ENCODE measurements at regions not wholly inside any gene's neighbourhood (a gene's known extent, or its start where the extent isn't known, plus 50 kb on each side); places are given as distances from the start of the nearest gene placed in this dataset.

GRCh38 chr4:155559915-155560314, 106.7 kb upstream of the GUCY1A1 start:
- no peaks in the 10 kb centered on the region for H3K4me1 ChIP-seq (replicated peaks in 1 of 4; ENCODE audit: control insufficient read depth in 3 of 4, insufficient read depth in 4 of 4, low read length in 3 of 4)
- H3K9ac ChIP-seq (replicated peaks in 1 of 4; ENCODE audit: extremely low read depth in 1 of 4, low read depth in 3 of 4, low read length in 3 of 4): no peak overlapping the region

More at GRCh38 chr4:155559915-155560314, 106.7 kb upstream of the GUCY1A1 start:
- no peak for TF ChIP-seq USF2 (IDR thresholded peaks at IDR 0.05; ENCODE audit: low read length)
- no peak for TF ChIP-seq CBX5 (IDR thresholded peaks at IDR 0.05; ENCODE audit: low read depth, low read length)
- no peak for TF ChIP-seq ATF2 (IDR thresholded peaks at IDR 0.05; ENCODE audit: low read length)
- no peak for TF ChIP-seq GABPA (IDR thresholded peaks at IDR 0.05; ENCODE audit: borderline replicate concordance, insufficient read depth, low read length)
- no peak for TF ChIP-seq RBBP5 (IDR thresholded peaks at IDR 0.05; ENCODE audit: borderline replicate concordance, low read depth, low read length)
- no peak for TF ChIP-seq EP300 (IDR thresholded peaks at IDR 0.05; ENCODE audit: borderline replicate concordance in 1 of 2, low read depth in 2 of 2, low read length in 2 of 2)
- TF ChIP-seq RAD21 (IDR thresholded peaks at IDR 0.05 in 1 of 2, conservative IDR thresholded peaks at IDR 0.05 in 1 of 2; ENCODE audit: low read depth in 2 of 2, low read length in 2 of 2): no peak
- TF ChIP-seq MAX (IDR thresholded peaks at IDR 0.05): no peak
- no peak for TF ChIP-seq POLR2A (IDR thresholded peaks at IDR 0.05; ENCODE audit: control extremely low read depth in 1 of 2, low read depth in 2 of 2, low read length in 2 of 2)
- no peak for TF ChIP-seq POU5F1 (IDR thresholded peaks at IDR 0.05; ENCODE audit: low read depth, low read length)
- TF ChIP-seq TEAD4 (IDR thresholded peaks at IDR 0.05; ENCODE audit: low read depth, low read length): no peak
- no peak overlapping the region for H4K8ac ChIP-seq (ENCODE audit: extremely low read depth, insufficient read depth, low read length)
- DNase-seq (ENCODE audit: low read depth in 1 of 2, low spot score in 2 of 2) (no peak), FAIRE-seq (no peak)
- H2BK120ac ChIP-seq (replicated peaks; ENCODE audit: low read depth, low read length): no peak overlapping the region
- POLR2A ChIA-PET (ENCODE audit: partially characterized antibody): no interaction called here
- H2BK15ac ChIP-seq (ENCODE audit: low read length): no peak overlapping the region
- no peak overlapping the region for H3K14ac ChIP-seq (ENCODE audit: insufficient read length)
- no peak overlapping the region for H4K91ac ChIP-seq (replicated peaks; ENCODE audit: insufficient read length, low read length)
- no peak overlapping the region for H3K18ac ChIP-seq (ENCODE audit: extremely low read depth, low read length)
- no peaks in the 10 kb centered on the region for H3K36me3 ChIP-seq (ENCODE audit: control insufficient read depth in 2 of 4, insufficient read depth in 4 of 4, low read length in 3 of 4)
- H2AFZ ChIP-seq (ENCODE audit: low read length): no peak overlapping the region
- H4K20me1 ChIP-seq (replicated peaks in 1 of 2; ENCODE audit: control insufficient read depth in 1 of 2, insufficient read depth in 2 of 2, low read length in 2 of 2): no peaks in the 10 kb centered on the region
- no peak overlapping the region for H2AK5ac ChIP-seq (ENCODE audit: low read depth, low read length)
- H2BK20ac ChIP-seq (ENCODE audit: low read length): no peak overlapping the region
- no peaks in the 10 kb centered on the region for H3K23me2 ChIP-seq (ENCODE audit: low read depth, low read length)
- no peaks in the 10 kb centered on the region for H3K79me2 ChIP-seq (ENCODE audit: control insufficient read depth in 1 of 2, insufficient read depth in 2 of 2, low read length in 2 of 2)
- H3K4me3 ChIP-seq (ENCODE audit: extremely low read depth in 1 of 4, insufficient read depth in 2 of 4, low read depth in 3 of 4, low read length in 4 of 4): no peak overlapping the region
- H3K23ac ChIP-seq (ENCODE audit: insufficient read length): no peak overlapping the region
- no peak overlapping the region for H3K4ac ChIP-seq (replicated peaks; ENCODE audit: insufficient read length, low read depth, low read length)
- no peak overlapping the region for H3K56ac ChIP-seq (replicated peaks; ENCODE audit: insufficient read length, low read depth, low read length)
- no peaks in the 10 kb centered on the region for H3K27me3 ChIP-seq (replicated peaks in 1 of 4; ENCODE audit: control insufficient read depth in 3 of 4, extremely low read depth in 1 of 4, insufficient read depth in 3 of 4, low read length in 3 of 4)
- H2BK12ac ChIP-seq (ENCODE audit: low read depth, low read length): no peak overlapping the region
- CTCF ChIA-PET (ENCODE audit: partially characterized antibody): no interaction called here
- H2BK5ac ChIP-seq (ENCODE audit: low read depth, low read length): no peak overlapping the region
- no peak overlapping the region for H3K27ac ChIP-seq (ENCODE audit: low read depth, low read length)
- H3K4me2 ChIP-seq (ENCODE audit: insufficient read depth in 1 of 2, low read depth in 2 of 2, low read length in 2 of 2): no peak overlapping the region
- H4K5ac ChIP-seq (ENCODE audit: insufficient read length, low read depth, low read length): no peak overlapping the region
- no peaks in the 10 kb centered on the region for H3K9me3 ChIP-seq (ENCODE audit: insufficient read depth in 2 of 2, low read depth in 1 of 2, low read length in 1 of 2)
- H3K79me1 ChIP-seq (ENCODE audit: low read depth, low read length): no peaks in the 10 kb centered on the region

Measured in H1 (cell line).